Liver (tissue), 3 donors: ENCODE measurements at regions not wholly inside any gene's neighbourhood (a gene's known extent, or its start where the extent isn't known, plus 50 kb on each side); places are given as distances from the start of the nearest gene placed in this dataset.

Source experiments
- EGR1 ChIP-seq, 2 donors: IDR thresholded peaks; 2 replicates each; pipeline ENCODE4 v1.6.1; 2016 to 2018; ENCODE audit warnings: antibody characterized with exemption in 2 of 2, low read depth in 2 of 2
- FOXA1 ChIP-seq: IDR thresholded peaks from 2 replicates; pipeline ENCODE4 v1.6.1; 2016; ENCODE audit warnings: antibody characterized with exemption
- GABPA ChIP-seq, 2 donors: IDR thresholded peaks in 1 of 2; conservative IDR thresholded peaks in 1 of 2; 2 replicates each; pipeline ENCODE4 v1.6.1; 2016; ENCODE audit warnings: antibody characterized with exemption in 2 of 2, mild to moderate bottlenecking in 1 of 2, moderate library complexity in 1 of 2
- HNF4A ChIP-seq, 2 donors: conservative IDR thresholded peaks; 2 replicates each; pipeline ENCODE4 v1.6.1; 2016; ENCODE audit warnings: antibody characterized with exemption in 2 of 2, mild to moderate bottlenecking in 2 of 2
- JUND ChIP-seq, 2 donors: IDR thresholded peaks; 2 replicates each; pipeline ENCODE4 v1.6.1; 2016; ENCODE audit warnings: antibody characterized with exemption in 2 of 2
- RAD21 ChIP-seq, 2 donors: IDR thresholded peaks; 2 replicates each; pipeline ENCODE4 v1.6.1; 2016; ENCODE audit warnings: antibody characterized with exemption in 2 of 2, mild to moderate bottlenecking in 2 of 2
- SP1 ChIP-seq: IDR thresholded peaks from 2 replicates; pipeline ENCODE4 v1.6.1; 2018; ENCODE audit warnings: antibody characterized with exemption, mild to moderate bottlenecking
- YY1 ChIP-seq: IDR thresholded peaks from 2 replicates; pipeline ENCODE4 v1.6.1; 2016; ENCODE audit warnings: antibody characterized with exemption, mild to moderate bottlenecking
- TF ChIP-seq, protein P1 (sequence below): fragments of 150-350 bp; IDR thresholded peaks from 2 replicates; pipeline ENCODE4 v1.5.1; 2017; ENCODE audit warnings: improper control_type of control experiment, low read depth, low read length; ENCODE audit not compliant: missing input control
- TF ChIP-seq, protein P2 (sequence below): IDR thresholded peaks from 2 replicates; pipeline ENCODE4 v1.6.1; 2016; ENCODE audit warnings: antibody characterized with exemption, mild to moderate bottlenecking
- TF ChIP-seq, protein P3 (sequence below): IDR thresholded peaks from 2 replicates; pipeline ENCODE4 v1.6.1; 2016; ENCODE audit warnings: antibody characterized with exemption
- TF ChIP-seq, protein P4 (sequence below): IDR thresholded peaks from 2 replicates; pipeline ENCODE4 v1.6.1; 2016; ENCODE audit warnings: antibody characterized with exemption
- donor health status: healthy.
- donor health status: healthy.

DNA sequence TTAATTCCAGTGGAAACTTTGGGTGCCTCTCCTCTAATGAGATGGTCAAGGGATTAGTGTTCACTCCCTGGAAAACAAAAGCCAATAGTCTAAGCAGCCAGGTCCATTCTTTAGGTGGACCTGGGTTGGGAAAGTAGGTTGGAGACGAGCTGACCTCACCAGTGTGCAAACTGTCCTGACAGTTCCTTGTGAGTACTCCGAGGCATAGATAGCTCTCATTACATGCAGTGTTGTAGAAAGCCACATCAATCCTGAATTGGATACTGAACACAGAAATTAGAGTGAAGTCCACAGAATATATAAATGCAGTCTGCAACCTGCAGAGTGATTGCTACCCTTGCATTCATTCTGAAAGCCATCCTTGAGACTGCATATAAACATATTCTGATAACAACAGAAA lies 675.1 kb upstream of the CXADR start:
- TF ChIP-seq, protein P1, sequence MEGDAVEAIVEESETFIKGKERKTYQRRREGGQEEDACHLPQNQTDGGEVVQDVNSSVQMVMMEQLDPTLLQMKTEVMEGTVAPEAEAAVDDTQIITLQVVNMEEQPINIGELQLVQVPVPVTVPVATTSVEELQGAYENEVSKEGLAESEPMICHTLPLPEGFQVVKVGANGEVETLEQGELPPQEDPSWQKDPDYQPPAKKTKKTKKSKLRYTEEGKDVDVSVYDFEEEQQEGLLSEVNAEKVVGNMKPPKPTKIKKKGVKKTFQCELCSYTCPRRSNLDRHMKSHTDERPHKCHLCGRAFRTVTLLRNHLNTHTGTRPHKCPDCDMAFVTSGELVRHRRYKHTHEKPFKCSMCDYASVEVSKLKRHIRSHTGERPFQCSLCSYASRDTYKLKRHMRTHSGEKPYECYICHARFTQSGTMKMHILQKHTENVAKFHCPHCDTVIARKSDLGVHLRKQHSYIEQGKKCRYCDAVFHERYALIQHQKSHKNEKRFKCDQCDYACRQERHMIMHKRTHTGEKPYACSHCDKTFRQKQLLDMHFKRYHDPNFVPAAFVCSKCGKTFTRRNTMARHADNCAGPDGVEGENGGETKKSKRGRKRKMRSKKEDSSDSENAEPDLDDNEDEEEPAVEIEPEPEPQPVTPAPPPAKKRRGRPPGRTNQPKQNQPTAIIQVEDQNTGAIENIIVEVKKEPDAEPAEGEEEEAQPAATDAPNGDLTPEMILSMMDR = no peak
- TF ChIP-seq SP1 (no peak), RAD21 (IDR thresholded peaks at IDR 0.05) (no peak), FOXA1 (no peak), HNF4A (conservative IDR thresholded peaks at IDR 0.05) (no peak), EGR1 (IDR thresholded peaks at IDR 0.05; ENCODE audit: low read depth in 2 of 2) (no peak), GABPA (IDR thresholded peaks at IDR 0.05 in 1 of 2, conservative IDR thresholded peaks at IDR 0.05 in 1 of 2) (no peak), JUND (IDR thresholded peaks at IDR 0.05) (no peak), YY1 (no peak)
- TF ChIP-seq, protein P2, sequence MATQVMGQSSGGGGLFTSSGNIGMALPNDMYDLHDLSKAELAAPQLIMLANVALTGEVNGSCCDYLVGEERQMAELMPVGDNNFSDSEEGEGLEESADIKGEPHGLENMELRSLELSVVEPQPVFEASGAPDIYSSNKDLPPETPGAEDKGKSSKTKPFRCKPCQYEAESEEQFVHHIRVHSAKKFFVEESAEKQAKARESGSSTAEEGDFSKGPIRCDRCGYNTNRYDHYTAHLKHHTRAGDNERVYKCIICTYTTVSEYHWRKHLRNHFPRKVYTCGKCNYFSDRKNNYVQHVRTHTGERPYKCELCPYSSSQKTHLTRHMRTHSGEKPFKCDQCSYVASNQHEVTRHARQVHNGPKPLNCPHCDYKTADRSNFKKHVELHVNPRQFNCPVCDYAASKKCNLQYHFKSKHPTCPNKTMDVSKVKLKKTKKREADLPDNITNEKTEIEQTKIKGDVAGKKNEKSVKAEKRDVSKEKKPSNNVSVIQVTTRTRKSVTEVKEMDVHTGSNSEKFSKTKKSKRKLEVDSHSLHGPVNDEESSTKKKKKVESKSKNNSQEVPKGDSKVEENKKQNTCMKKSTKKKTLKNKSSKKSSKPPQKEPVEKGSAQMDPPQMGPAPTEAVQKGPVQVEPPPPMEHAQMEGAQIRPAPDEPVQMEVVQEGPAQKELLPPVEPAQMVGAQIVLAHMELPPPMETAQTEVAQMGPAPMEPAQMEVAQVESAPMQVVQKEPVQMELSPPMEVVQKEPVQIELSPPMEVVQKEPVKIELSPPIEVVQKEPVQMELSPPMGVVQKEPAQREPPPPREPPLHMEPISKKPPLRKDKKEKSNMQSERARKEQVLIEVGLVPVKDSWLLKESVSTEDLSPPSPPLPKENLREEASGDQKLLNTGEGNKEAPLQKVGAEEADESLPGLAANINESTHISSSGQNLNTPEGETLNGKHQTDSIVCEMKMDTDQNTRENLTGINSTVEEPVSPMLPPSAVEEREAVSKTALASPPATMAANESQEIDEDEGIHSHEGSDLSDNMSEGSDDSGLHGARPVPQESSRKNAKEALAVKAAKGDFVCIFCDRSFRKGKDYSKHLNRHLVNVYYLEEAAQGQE = no peak
- TF ChIP-seq, protein P3, sequence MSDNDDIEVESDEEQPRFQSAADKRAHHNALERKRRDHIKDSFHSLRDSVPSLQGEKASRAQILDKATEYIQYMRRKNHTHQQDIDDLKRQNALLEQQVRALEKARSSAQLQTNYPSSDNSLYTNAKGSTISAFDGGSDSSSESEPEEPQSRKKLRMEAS = no peak
- TF ChIP-seq, protein P4, sequence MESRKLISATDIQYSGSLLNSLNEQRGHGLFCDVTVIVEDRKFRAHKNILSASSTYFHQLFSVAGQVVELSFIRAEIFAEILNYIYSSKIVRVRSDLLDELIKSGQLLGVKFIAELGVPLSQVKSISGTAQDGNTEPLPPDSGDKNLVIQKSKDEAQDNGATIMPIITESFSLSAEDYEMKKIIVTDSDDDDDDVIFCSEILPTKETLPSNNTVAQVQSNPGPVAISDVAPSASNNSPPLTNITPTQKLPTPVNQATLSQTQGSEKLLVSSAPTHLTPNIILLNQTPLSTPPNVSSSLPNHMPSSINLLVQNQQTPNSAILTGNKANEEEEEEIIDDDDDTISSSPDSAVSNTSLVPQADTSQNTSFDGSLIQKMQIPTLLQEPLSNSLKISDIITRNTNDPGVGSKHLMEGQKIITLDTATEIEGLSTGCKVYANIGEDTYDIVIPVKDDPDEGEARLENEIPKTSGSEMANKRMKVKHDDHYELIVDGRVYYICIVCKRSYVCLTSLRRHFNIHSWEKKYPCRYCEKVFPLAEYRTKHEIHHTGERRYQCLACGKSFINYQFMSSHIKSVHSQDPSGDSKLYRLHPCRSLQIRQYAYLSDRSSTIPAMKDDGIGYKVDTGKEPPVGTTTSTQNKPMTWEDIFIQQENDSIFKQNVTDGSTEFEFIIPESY = no peak
